ENCODE measurements at regions not wholly inside any gene's neighbourhood (a gene's known extent, or its start where the extent isn't known, plus 50 kb on each side); places are given as distances from the start of the nearest gene placed in this dataset.
A peak's percentile ranks its signal among the peaks of the same experiment; 100 is the strongest.

- TF ChIP-seq, protein P1, sequence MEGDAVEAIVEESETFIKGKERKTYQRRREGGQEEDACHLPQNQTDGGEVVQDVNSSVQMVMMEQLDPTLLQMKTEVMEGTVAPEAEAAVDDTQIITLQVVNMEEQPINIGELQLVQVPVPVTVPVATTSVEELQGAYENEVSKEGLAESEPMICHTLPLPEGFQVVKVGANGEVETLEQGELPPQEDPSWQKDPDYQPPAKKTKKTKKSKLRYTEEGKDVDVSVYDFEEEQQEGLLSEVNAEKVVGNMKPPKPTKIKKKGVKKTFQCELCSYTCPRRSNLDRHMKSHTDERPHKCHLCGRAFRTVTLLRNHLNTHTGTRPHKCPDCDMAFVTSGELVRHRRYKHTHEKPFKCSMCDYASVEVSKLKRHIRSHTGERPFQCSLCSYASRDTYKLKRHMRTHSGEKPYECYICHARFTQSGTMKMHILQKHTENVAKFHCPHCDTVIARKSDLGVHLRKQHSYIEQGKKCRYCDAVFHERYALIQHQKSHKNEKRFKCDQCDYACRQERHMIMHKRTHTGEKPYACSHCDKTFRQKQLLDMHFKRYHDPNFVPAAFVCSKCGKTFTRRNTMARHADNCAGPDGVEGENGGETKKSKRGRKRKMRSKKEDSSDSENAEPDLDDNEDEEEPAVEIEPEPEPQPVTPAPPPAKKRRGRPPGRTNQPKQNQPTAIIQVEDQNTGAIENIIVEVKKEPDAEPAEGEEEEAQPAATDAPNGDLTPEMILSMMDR (conservative IDR thresholded peaks at IDR 0.05; ENCODE audit: low read depth, low read length) = no peak
- TF ChIP-seq USF2 (IDR thresholded peaks at IDR 0.05; ENCODE audit: low read depth, low read length) = no peak
- TF ChIP-seq CEBPB (IDR thresholded peaks at IDR 0.05; ENCODE audit: low read depth, low read length) = no peak
- TF ChIP-seq POLR2A (IDR thresholded peaks at IDR 0.05; ENCODE audit: low read depth, low read length) = no peak
- no peak for TF ChIP-seq NFE2L2 (IDR thresholded peaks at IDR 0.05; ENCODE audit: low read depth, low read length)
- no peak for TF ChIP-seq MAZ (IDR thresholded peaks at IDR 0.05; ENCODE audit: borderline replicate concordance, low read depth, low read length)
- TF ChIP-seq RAD21 (IDR thresholded peaks at IDR 0.05; ENCODE audit: low read length) = no peak
- TF ChIP-seq BHLHE40 (IDR thresholded peaks at IDR 0.05; ENCODE audit: low read depth, low read length) = no peak
- no peak for TF ChIP-seq RFX5 (IDR thresholded peaks at IDR 0.05; ENCODE audit: low read depth, low read length)
- TF ChIP-seq RCOR1 (IDR thresholded peaks at IDR 0.05; ENCODE audit: insufficient replicate concordance, low read length) = no peak
- no peak for TF ChIP-seq SMC3 (IDR thresholded peaks at IDR 0.05; ENCODE audit: low read depth, low read length)
- TF ChIP-seq MAFK (IDR thresholded peaks at IDR 0.05; ENCODE audit: low read depth, low read length) = no peak
- TF ChIP-seq ELK1 (IDR thresholded peaks at IDR 0.05; ENCODE audit: borderline replicate concordance, low read depth, low read length) = no peak
- peak; percentile 58; the same call in 1 of the 2 replicates for TF ChIP-seq FOS (IDR thresholded peaks at IDR 0.05; ENCODE audit: low read depth, low read length)
These were observed 75.1 kb upstream of the NUDT4 start for GRCh38 chr12:93302331-93303229.

Data from IMR-90 (cell line).